AG04449 (cell line): ENCODE measurements at regions not wholly inside any gene's neighbourhood (a gene's known extent, or its start where the extent isn't known, plus 50 kb on each side); places are given as distances from the start of the nearest gene placed in this dataset.

Experiments used
- CTCF ChIA-PET: fragments of 350-600 bp; formaldehyde crosslinking; extraction: SDS; loops from one replicate; lab custom pipeline; 2021; ENCODE audit warnings: antibody characterized with exemption; lab: Yijun Ruan, JAX
- POLR2A ChIA-PET: fragments of 400-600, 350-600 bp; formaldehyde crosslinking; extraction: SDS; loops from one replicate; lab custom pipeline; 2020; ENCODE audit warnings: antibody characterized with exemption, inconsistent platforms; lab: Yijun Ruan, JAX
- DNase-seq: peaks from one replicate; pipeline ENCODE4 v3.0.0-alpha.2; 2010; ENCODE audit warnings: low read depth, low spot score
- H3K4me3 ChIP-seq: 2 replicates; pipeline ENCODE4 v1.5.1; 2011; ENCODE audit warnings: low read depth, mild to moderate bottlenecking, control low read depth, low read length
- CTCF ChIP-seq: IDR thresholded peaks from one replicate; pipeline ENCODE4 v1.5.1; 2011; ENCODE audit warnings: mild to moderate bottlenecking, moderate library complexity, low read length, control low read depth, inconsistent platforms; ENCODE audit not compliant: insufficient read depth; ENCODE audit errors: missing control alignments

GRCh38 chr18:67651438-67651837 lies 134.9 kb upstream of the DSEL start:
- H3K4me3 ChIP-seq = no peak overlapping the region
- no peak for TF ChIP-seq CTCF
- DNase-seq = no peak
- POLR2A ChIA-PET = no interaction called here
- CTCF ChIA-PET = interaction anchor here (1.4 kb wide), 1 partner anchor 9 kb away, joined by 3 read pairs; no protein-coding TSS in a partner anchor

DNA sequence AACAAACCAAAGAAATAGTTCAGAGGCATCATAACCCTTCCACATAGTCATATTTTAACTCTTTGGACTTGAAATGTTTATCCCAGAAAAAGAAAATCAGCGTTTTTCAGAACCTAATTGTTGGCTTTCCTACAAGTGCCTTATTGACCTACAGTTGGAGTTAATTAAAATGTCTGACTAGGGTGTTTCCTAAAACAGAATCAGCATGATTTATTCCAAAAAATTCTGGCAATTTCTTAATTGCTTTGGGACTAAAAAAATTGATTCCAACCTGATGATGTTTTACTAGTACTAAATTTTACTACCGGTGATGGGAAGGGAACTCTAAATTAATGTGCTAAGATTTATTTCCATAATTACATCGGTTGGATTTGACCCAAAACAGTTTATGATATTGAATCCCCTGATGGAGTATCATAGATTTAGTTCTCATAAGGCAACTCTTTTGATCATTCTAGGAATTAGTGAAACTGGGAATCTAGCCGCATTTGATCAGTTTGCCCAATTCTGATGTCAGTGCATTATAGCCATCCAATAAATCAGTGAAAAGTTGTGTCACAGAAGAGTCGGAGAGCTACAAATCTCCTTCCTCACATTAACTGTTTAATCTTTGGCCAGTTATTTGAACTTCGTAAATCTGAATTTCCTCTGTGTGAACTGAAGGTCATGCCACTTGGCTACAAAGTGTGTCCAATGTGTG lies 134.3 kb upstream of the DSEL start:
- no peak for DNase-seq
- no peak overlapping the region for H3K4me3 ChIP-seq
- no peak for TF ChIP-seq CTCF
- CTCF ChIA-PET = interaction anchor here (1.4 kb wide), 1 partner anchor 9 kb away, joined by 3 read pairs; no protein-coding TSS in a partner anchor
- POLR2A ChIA-PET = no interaction called here

DNA sequence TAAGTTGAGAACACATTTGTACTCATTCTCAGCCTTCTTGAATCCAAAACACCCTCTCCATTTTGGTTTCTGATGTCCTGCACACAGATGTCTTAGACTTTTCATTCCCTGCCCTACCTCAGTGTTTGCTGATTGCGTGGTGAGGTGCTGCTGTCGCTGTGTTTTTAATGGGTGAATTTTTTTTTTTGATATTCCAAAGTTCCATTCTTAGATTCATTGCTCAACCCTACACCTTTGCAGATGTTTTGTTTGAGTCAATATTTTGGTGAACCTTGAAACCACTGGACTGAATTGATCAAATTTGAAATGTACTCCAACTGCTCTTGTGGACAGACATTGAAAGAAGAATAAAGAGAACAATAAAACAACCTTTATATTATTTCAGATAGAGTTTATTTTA lies 130.4 kb upstream of the DSEL start:
- no peak for TF ChIP-seq CTCF
- H3K4me3 ChIP-seq = no peak overlapping the region
- ChIA-PET CTCF (no interaction called here), POLR2A (no interaction called here)
- no peak for DNase-seq

GRCh38 chr18:67644226-67644625 lies 127.7 kb upstream of the DSEL start:
- no peak for DNase-seq
- CTCF ChIA-PET = no interaction called here
- H3K4me3 ChIP-seq = no peak overlapping the region
- TF ChIP-seq CTCF = no peak
- POLR2A ChIA-PET = no interaction called here

DNA sequence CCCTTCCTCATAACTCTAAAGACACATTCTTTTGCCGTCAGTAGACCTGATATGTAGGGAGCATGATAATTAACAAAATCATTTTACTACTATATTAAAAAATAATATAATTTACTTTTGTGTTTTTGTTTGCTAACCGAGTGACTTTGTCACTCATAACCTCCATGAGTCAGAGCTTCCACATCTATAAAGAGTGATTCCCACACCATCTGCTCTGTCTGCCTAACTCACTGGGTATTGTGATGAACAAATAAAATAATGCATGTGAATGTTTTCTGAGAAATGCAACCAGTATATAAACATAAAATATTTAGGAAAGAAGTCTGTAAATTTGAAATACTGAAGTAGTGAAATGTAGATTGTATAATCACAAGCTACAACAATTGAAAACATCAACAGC lies 123.4 kb upstream of the DSEL start:
- POLR2A ChIA-PET = no interaction called here
- no peak for TF ChIP-seq CTCF

GRCh38 chr18:67636597-67637385 lies 120.3 kb upstream of the DSEL start:
- no peak for TF ChIP-seq CTCF
- DNase-seq = no peak
- CTCF ChIA-PET = no interaction called here
- POLR2A ChIA-PET = no interaction called here
- no peak overlapping the region for H3K4me3 ChIP-seq

More for the DNA sequence above, 123.4 kb upstream of the DSEL start:
- H3K4me3 ChIP-seq = no peak overlapping the region
- CTCF ChIA-PET = no interaction called here
- DNase-seq = no peak
